Ovary (tissue), 7 donors: ENCODE measurements at regions not wholly inside any gene's neighbourhood (a gene's known extent, or its start where the extent isn't known, plus 50 kb on each side); places are given as distances from the start of the nearest gene placed in this dataset.

ENCODE experiments used
- DNase-seq, 5 donors: peaks; one replicate each; pipeline ENCODE4 v3.0.0-alpha.2; 2019 to 2020
- H3K27ac ChIP-seq, 2 donors: fragments of 200-600 bp; one replicate each; pipeline versions ENCODE4 v1.5.1 to v1.8.0; 2019 to 2022
- H3K27me3 ChIP-seq: fragments of 200-600 bp; one replicate; pipeline ENCODE4 v1.8.0; 2022
- H3K36me3 ChIP-seq: fragments of 200-600 bp; sonication (generic); one replicate; pipeline ENCODE4 v1.5.1; 2019
- H3K4me1 ChIP-seq: one replicate; pipeline ENCODE4 v1.8.1; 2013; ENCODE audit warnings: mild to moderate bottlenecking, moderate library complexity; ENCODE audit not compliant: insufficient read depth
- H3K4me3 ChIP-seq: fragments of 200-600 bp; sonication (generic); one replicate; pipeline ENCODE4 v1.5.1; 2017
- H3K9me3 ChIP-seq, 2 donors: fragments of 200-600 bp in 1 of 2; sonication (generic) in 1 of 2; one replicate each; pipeline versions ENCODE4 v1.5.1 to v1.8.1; 2013 to 2019; ENCODE audit warnings: mild to moderate bottlenecking in 1 of 2, moderate library complexity in 1 of 2
- EP300 ChIP-seq: sonication (generic); formaldehyde crosslinking; IDR thresholded peaks from one replicate; pipeline ENCODE4 v1.6.1; 2017; ENCODE audit warnings: antibody characterized with exemption
- POLR2A ChIP-seq: fragments of 450-650 bp; IDR thresholded peaks from one replicate; pipeline ENCODE4 v1.6.1; 2017; ENCODE audit warnings: antibody characterized with exemption, mild to moderate bottlenecking, moderate library complexity
- WGBS, 3 donors: extraction: QIAGEN DNeasy Blood & Tissue Kit in 1 of 3; methylation state at CpG; one replicate each; pipeline versions ENCODE4 v1.1.5 to v1.1.7; 2013 to 2017; 5-methylcytosine and 5-hydroxymethylcytosine counted together
- intact Hi-C, 4 donors: fragments of 100-400 bp; cut with DNase I; formaldehyde crosslinking; loops; one replicate each; pipeline versions ENCODE4 v1.11.0 to v1.15.1; 2022 to 2023
- TF ChIP-seq, protein P1 (sequence below), 3 donors: fragments of 450-650 bp in 2 of 3; fragments of 200-600 bp in 1 of 3; IDR thresholded peaks; one replicate each; pipeline versions ENCODE4 v1.5.1 to v1.8.0; 2016 to 2022; ENCODE audit warnings: antibody characterized with exemption in 3 of 3, mild to moderate bottlenecking in 1 of 3
- donor health status: DM: no; HTN: no; CAD: no; lungs with moderate emphysema.
- donor health status: DM: no; HTN: no; CAD: no.
- donor health status: Bipolar disorder and iron deficiency.
- donor health status: DM: no; HTN: no; CAD: no.
- donor health status: DM: yes; HTN: yes; CAD: no.

DNA sequence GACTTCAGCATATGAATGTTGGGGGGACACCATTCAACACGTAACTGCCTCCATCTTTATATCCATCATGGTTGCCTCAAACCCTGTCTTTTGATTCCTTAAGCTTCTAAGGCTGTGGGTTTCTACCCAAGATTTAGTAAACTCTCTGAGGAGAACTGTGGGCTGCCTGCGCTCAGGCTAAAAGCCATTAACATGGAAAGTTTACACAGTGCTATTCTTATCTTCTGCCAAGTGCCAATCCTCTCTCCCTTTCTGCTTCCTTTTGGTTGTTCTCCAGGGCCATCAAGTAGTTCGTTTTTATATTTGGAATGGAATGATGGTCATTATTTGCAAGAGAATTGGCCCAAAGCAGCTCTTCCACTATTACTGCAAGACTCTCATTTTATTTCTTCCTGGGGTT is 97.3 kb upstream of the KLF14 start:
- H3K4me1 ChIP-seq, result no peaks in the 10 kb centered on the region
- WGBS, 3 donors, result 60 to 73% (median 69%) methylated on average over 3 of the region's 3 CpGs
- no peaks in the 10 kb centered on the region for H3K9me3 ChIP-seq
- DNase-seq, result no peak
- H3K27me3 ChIP-seq, result no peaks in the 10 kb centered on the region
- no peaks in the 10 kb centered on the region for H3K36me3 ChIP-seq
- no peak overlapping the region for H3K27ac ChIP-seq
- TF ChIP-seq, protein P1, sequence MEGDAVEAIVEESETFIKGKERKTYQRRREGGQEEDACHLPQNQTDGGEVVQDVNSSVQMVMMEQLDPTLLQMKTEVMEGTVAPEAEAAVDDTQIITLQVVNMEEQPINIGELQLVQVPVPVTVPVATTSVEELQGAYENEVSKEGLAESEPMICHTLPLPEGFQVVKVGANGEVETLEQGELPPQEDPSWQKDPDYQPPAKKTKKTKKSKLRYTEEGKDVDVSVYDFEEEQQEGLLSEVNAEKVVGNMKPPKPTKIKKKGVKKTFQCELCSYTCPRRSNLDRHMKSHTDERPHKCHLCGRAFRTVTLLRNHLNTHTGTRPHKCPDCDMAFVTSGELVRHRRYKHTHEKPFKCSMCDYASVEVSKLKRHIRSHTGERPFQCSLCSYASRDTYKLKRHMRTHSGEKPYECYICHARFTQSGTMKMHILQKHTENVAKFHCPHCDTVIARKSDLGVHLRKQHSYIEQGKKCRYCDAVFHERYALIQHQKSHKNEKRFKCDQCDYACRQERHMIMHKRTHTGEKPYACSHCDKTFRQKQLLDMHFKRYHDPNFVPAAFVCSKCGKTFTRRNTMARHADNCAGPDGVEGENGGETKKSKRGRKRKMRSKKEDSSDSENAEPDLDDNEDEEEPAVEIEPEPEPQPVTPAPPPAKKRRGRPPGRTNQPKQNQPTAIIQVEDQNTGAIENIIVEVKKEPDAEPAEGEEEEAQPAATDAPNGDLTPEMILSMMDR (IDR thresholded peaks at IDR 0.05), result no peak
- no peak for TF ChIP-seq EP300
- no peak for TF ChIP-seq POLR2A
- intact Hi-C loops, result no loop called here
- no peak overlapping the region for H3K4me3 ChIP-seq

DNA sequence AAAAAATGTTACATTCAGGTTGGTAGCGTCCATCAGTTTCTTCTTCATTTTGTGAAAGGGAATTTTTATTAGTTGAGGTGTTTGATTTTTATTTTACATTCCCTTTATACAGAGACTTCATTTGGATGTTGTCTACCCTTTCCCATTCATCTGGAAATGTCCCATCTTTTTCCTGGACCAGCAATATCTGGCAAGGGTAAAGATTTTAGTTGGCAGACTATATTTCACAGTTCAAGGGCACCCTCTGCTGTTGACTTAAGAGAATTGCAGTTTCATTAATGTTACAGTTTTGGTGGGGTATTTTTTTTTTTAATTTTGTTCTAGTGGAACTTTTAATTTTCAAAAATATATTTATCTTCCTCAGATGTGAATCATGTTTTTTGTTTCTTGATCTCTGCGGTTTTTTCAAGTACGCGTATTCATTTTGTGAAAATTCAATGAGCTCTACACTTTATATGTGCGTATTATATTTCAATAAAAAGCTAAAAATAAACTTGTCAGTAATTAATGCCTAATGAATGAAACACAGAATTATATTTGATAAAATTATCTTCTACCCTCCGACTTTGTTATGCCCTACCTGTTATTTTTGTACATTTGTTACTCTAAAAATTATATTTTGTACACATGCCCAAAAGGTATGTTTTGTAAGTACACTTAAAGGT is 97.9 kb upstream of the KLF14 start:
- intact Hi-C loops, result no loop called here
- Histone ChIP-seq H3K27ac (no peak overlapping the region), H3K27me3 (no peaks in the 10 kb centered on the region), H3K4me3 (no peak overlapping the region), H3K36me3 (no peaks in the 10 kb centered on the region), H3K9me3 (no peaks in the 10 kb centered on the region), H3K4me1 (no peaks in the 10 kb centered on the region)
- no peak for TF ChIP-seq EP300
- TF ChIP-seq, protein P1 (IDR thresholded peaks at IDR 0.05), result peak; percentile 48 to 63 (median 50)
- WGBS, 3 donors, result 28 to 37% (median 37%) methylated on average over 6 of the region's 6 CpGs
- DNase-seq, result no peak

DNA sequence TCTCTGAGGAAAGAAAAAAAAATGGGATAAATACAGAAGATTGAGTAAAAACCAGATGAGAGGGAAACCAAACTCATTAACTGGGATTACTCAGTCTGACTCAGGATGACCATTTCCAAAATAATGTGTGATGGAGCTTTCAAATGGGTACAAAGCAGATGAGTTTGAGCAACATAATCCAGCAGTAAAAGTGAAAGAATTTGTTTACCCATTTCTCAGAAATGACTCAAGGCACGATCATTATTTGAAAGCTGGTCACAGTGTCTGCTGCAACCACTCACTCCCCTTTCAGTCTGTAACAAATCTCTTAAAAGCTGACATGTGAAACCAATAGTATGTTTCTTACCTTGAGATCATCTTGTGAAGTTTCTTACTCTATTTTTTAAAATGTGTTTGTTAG is 104.7 kb upstream of the KLF14 start:
- Histone ChIP-seq H3K27ac (no peak overlapping the region), H3K9me3 (no peaks in the 10 kb centered on the region), H3K4me3 (no peak overlapping the region), H3K36me3 (no peaks in the 10 kb centered on the region), H3K27me3 (no peaks in the 10 kb centered on the region), H3K4me1 (no peaks in the 10 kb centered on the region)
- TF ChIP-seq POLR2A, result no peak
- TF ChIP-seq, protein P1 (IDR thresholded peaks at IDR 0.05), result no peak
- no peak for DNase-seq
- WGBS, 3 donors, result 22 to 41% (median 35%) methylated on average over 1 of the region's 1 CpG
- intact Hi-C loops, result no loop called here

DNA sequence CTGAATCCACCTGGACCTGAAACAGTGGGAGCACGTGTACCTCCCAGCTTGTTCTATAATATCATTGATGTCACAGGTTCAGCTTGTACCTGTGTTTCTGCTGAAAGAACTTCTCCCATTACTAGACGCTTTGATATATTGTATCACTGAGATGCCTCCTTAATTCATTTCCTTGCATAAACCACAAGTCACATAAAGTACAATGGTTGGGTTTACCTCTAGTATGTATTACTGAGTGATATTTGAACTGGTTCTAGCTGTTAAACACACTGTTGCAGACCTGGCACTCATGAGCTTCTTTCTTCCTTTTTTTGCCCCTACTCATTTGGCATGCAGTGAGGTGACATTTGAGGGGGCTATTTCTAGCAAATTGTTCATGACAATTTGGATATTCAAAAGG is 106.6 kb upstream of the KLF14 start:
- Histone ChIP-seq H3K9me3 (no peaks in the 10 kb centered on the region), H3K4me1 (no peaks in the 10 kb centered on the region), H3K27ac (no peak overlapping the region), H3K36me3 (no peaks in the 10 kb centered on the region), H3K27me3 (no peaks in the 10 kb centered on the region), H3K4me3 (no peak overlapping the region)
- intact Hi-C loops, result no loop called here
- TF ChIP-seq, protein P1 (IDR thresholded peaks at IDR 0.05), result no peak
- TF ChIP-seq POLR2A (no peak), EP300 (no peak)
- 91 to 98% (median 94%) methylated on average over 2 of the region's 2 CpGs for WGBS, 3 donors
- DNase-seq, result no peak
